ENCODE measurements at regions not wholly inside any gene's neighbourhood (a gene's known extent, or its start where the extent isn't known, plus 50 kb on each side); places are given as distances from the start of the nearest gene placed in this dataset.
"Not testable (repeated sequence)": the region's sequence is repeated elsewhere in the genome, so short reads cannot be mapped to it uniquely, and the experiment has no call there.

DNA sequence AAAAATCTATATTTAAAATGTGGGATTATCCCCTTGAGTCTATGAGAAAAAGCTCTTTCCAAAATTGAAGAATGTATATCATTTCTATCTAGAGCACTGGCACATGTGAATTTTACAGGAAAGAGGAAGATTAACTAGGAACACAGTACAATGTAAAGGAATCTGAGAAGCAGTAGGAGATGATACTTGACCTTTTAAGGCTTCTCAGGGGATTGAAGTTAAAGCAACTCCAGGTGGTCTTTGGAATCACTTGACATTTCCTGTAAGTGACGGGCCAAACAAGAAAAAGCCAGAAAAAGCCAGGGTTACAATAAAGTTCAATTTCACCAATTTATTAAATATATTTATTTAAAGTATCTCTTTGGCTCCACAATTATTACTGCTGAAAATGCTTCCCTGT lies 1373.9 kb downstream of the OLFM4 start:
- Histone ChIP-seq H3K27ac (ENCODE audit: low read length) (no peak overlapping the region), H3K9me3 (ENCODE audit: control insufficient read depth, insufficient read depth, low read length) (peaks cover 6% of the 10 kb centered on the region), H3K4me1 (ENCODE audit: control insufficient read depth, insufficient read depth, low read length) (no peaks in the 10 kb centered on the region), H3K27me3 (ENCODE audit: control insufficient read depth, insufficient read depth, low read length) (no peaks in the 10 kb centered on the region), H3K36me3 (ENCODE audit: control insufficient read depth, insufficient read depth, low read length) (no peaks in the 10 kb centered on the region), H3K4me3 (ENCODE audit: low read length) (no peak overlapping the region)
- Mint-ChIP-seq H3K4me1 (no peaks in the 10 kb centered on the region), H3K9me3 (peaks cover 10 to 24% of the 10 kb centered on the region in 2 donors), H3K36me3 (peaks cover 6% of the 10 kb centered on the region), H3K4me3 (no peak overlapping the region), H3K27ac (no peak overlapping the region), H3K27me3 (ENCODE audit: low read depth in 2 of 2) (no peaks in the 10 kb centered on the region)
- no peak for DNase-seq
- intact Hi-C loops (cut with micrococcal nuclease): no loop called here
- no peak for ATAC-seq
- no peak for TF ChIP-seq CTCF (IDR thresholded peaks at IDR 0.05)
- WGBS (ENCODE audit: insufficient coverage): 100% methylated on average over 1 of the region's 1 CpG

- Mint-ChIP-seq H3K36me3 (peaks cover 5% of the 10 kb centered on the region), H3K27ac (no peak overlapping the region), H3K9me3 (peaks cover 3 to 10% of the 10 kb centered on the region in 2 donors), H3K4me1 (no peaks in the 10 kb centered on the region), H3K27me3 (ENCODE audit: low read depth in 2 of 2) (no peaks in the 10 kb centered on the region), H3K4me3 (no peak overlapping the region)
- 82% methylated on average over 6 of the region's 6 CpGs for WGBS (ENCODE audit: insufficient coverage)
- Histone ChIP-seq H3K36me3 (ENCODE audit: control insufficient read depth, insufficient read depth, low read length) (no peaks in the 10 kb centered on the region), H3K9me3 (ENCODE audit: control insufficient read depth, insufficient read depth, low read length) (peaks cover 9% of the 10 kb centered on the region), H3K4me1 (ENCODE audit: control insufficient read depth, insufficient read depth, low read length) (no peaks in the 10 kb centered on the region), H3K4me3 (ENCODE audit: low read length) (no peak overlapping the region), H3K27me3 (ENCODE audit: control insufficient read depth, insufficient read depth, low read length) (no peaks in the 10 kb centered on the region), H3K27ac (ENCODE audit: low read length) (no peak overlapping the region)
- ATAC-seq (no peak), DNase-seq (no peak)
- TF ChIP-seq CTCF (IDR thresholded peaks at IDR 0.05): no peak
- intact Hi-C loops (cut with micrococcal nuclease): no loop called here
Measured at GRCh38 chr13:54415753-54416366, 1387.2 kb downstream of the OLFM4 start.

DNA sequence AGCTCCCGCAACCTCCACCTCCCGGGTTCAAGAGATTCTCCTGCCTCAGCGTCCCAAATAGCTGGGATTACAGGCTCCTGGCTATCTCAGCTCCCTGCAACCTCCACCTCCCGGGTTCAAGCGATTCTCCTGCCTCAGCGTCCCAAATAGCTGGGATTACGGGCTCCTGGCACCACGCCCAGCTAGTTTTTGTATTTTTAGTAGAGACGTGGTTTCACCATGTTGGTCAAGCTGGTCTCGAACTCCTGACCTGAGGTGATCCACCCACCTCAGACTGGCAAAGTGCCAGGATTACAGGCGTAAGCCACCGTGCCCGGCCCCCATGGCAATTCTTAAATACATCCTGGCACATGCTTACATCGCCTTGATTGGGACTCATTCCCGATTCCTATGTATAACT lies 1394.3 kb downstream of the OLFM4 start:
- H3K36me3 ChIP-seq (ENCODE audit: control insufficient read depth, insufficient read depth, low read length); H3K4me1 ChIP-seq (ENCODE audit: control insufficient read depth, insufficient read depth, low read length); H3K9me3 ChIP-seq (ENCODE audit: control insufficient read depth, insufficient read depth, low read length); H3K27ac Mint-ChIP-seq; H3K27me3 ChIP-seq (ENCODE audit: control insufficient read depth, insufficient read depth, low read length); H3K27ac ChIP-seq (ENCODE audit: low read length); H3K27me3 Mint-ChIP-seq (ENCODE audit: low read depth in 2 of 2); ATAC-seq; H3K4me3 ChIP-seq (ENCODE audit: low read length); H3K36me3 Mint-ChIP-seq; DNase-seq; H3K4me1 Mint-ChIP-seq; H3K4me3 Mint-ChIP-seq; intact Hi-C loops (cut with micrococcal nuclease): not testable (repeated sequence)
- H3K9me3 Mint-ChIP-seq: peaks cover 4 to 13% of the 10 kb centered on the region in 2 donors
- WGBS (ENCODE audit: insufficient coverage): 89% methylated on average over 14 of the region's 15 CpGs

GRCh38 chr13:54424344-54424743 lies 1395.7 kb downstream of the OLFM4 start:
- Histone ChIP-seq H3K4me3 (ENCODE audit: low read length) (no peak overlapping the region), H3K36me3 (ENCODE audit: control insufficient read depth, insufficient read depth, low read length) (no peaks in the 10 kb centered on the region), H3K4me1 (ENCODE audit: control insufficient read depth, insufficient read depth, low read length) (no peaks in the 10 kb centered on the region), H3K9me3 (ENCODE audit: control insufficient read depth, insufficient read depth, low read length) (no peaks in the 10 kb centered on the region), H3K27ac (ENCODE audit: low read length) (no peak overlapping the region), H3K27me3 (ENCODE audit: control insufficient read depth, insufficient read depth, low read length) (no peaks in the 10 kb centered on the region)
- 80% methylated on average over 2 of the region's 2 CpGs for WGBS (ENCODE audit: insufficient coverage)
- ATAC-seq: no peak
- no peak for DNase-seq
- intact Hi-C loops (cut with micrococcal nuclease): no loop called here
- no peak overlapping the region for H3K4me3 Mint-ChIP-seq
- H3K27me3 Mint-ChIP-seq (ENCODE audit: low read depth in 2 of 2): no peaks in the 10 kb centered on the region
- peaks cover 5% of the 10 kb centered on the region for H3K36me3 Mint-ChIP-seq
- peaks cover 8 to 17% of the 10 kb centered on the region in 2 donors for H3K9me3 Mint-ChIP-seq
- H3K4me1 Mint-ChIP-seq: no peaks in the 10 kb centered on the region
- TF ChIP-seq CTCF (IDR thresholded peaks at IDR 0.05): no peak
- no peak overlapping the region for H3K27ac Mint-ChIP-seq
